ENCODE measurements at regions not wholly inside any gene's neighbourhood (a gene's known extent, or its start where the extent isn't known, plus 50 kb on each side); places are given as distances from the start of the nearest gene placed in this dataset.

DNA sequence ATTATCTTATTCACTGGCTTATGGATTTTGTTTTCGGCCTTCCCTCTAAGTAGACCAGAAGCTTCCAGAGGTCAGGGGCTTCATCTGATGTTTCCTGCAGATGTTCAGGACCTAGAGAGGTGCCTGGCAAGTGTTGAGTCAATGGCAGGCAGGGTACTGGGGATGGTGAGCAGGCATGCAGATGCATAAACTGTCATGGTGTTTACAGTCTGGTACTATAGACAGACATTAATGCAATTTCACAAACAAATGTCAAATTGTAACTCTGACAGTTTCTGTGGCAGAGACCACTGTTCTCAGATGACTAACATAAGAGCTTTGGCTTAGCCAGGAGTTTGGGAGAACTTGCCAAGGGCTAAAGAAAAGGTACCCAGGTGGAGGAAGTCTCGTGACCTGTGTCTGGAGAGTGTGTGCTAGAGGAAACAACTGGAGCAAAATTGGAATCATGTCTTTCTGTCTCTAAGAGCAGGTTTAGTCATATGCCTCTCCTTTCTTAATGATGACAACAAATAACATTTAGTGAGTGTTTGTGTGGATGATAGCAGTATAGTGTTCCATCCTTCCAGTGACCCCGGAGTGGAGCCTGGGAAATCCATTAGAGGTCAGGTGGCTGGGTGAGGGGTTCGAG is 53.7 kb upstream of the TRAK1 start:
- DNase-seq (ENCODE audit: low spot score), result no peak

DNA sequence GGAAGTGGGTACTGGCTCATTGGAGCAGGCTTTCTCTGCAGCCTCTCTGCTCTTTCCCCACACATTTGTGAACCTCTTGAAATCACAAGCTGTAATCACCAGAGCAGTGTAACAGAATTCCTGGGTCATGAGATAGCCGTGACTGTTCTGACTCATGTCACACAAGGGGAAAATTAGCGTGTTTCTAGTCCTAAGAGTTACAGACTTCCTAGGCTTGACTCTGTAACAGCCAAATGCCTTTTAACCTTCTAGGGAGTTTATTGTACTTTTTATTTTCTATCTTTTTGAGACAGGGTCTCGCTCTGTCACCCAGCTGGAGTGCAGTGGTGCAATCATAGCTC is 54.7 kb upstream of the TRAK1 start:
- peak; percentile 82 for DNase-seq (ENCODE audit: low spot score)

- DNase-seq (ENCODE audit: low spot score), result no peak
Observed at GRCh38 chr3:42035816-42036482, 55.2 kb upstream of the TRAK1 start.

GRCh38 chr3:42035007-42035406 is 56.1 kb upstream of the TRAK1 start:
- DNase-seq (ENCODE audit: low spot score), result no peak

DNA sequence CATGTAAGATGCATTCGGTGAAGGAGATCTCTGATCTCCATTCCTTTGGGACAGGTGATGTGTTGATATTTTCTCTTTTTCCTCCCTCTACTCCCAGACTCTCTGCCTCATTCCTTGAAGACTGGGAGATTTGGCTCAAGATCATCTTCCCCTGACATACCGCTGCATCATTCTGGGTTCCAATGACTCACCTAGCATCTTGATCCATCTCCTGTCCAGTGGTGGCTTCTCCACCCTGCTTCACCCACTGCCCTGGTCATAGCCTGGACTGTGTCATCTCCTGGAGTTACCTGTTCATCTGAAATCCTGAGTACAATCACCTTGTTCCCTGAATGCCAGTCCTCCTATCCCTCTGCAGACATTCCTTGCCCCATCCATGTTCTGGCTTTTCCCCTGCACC is 57.4 kb upstream of the TRAK1 start:
- DNase-seq (ENCODE audit: low spot score), result peak; percentile 54

DNA sequence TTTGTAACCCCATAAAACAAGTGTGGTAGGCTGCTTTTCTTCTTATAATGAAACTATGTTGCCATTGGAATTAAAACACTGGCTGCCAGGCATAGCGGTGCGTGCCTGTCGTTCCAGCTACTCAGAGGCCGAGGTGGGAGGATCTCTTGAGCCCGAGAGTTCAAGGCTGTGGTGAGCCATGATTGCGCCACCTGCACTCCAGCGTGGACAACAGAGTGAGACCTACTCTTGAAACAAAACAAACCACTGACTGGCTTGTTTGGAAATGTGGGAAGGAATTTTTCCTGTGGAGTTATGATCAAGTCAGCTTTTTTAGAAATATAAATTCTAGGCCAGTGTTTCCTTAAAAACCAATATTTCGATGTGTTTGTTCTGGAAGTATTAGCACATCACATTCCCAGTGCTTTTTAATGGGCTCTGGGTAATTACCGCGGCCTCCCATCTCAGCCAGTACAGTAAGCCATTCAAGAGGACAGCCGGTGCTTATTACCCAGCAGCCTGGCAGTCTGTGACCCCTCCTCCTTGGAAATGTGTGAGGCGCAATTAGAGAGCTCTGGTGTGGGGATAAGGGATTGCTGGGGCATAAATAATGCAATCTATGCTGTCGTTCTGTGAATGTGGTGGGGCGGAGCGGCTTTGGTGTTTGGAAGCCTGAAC is 58.3 kb upstream of the TRAK1 start:
- DNase-seq (ENCODE audit: low spot score), result peak; percentile 64

DNA sequence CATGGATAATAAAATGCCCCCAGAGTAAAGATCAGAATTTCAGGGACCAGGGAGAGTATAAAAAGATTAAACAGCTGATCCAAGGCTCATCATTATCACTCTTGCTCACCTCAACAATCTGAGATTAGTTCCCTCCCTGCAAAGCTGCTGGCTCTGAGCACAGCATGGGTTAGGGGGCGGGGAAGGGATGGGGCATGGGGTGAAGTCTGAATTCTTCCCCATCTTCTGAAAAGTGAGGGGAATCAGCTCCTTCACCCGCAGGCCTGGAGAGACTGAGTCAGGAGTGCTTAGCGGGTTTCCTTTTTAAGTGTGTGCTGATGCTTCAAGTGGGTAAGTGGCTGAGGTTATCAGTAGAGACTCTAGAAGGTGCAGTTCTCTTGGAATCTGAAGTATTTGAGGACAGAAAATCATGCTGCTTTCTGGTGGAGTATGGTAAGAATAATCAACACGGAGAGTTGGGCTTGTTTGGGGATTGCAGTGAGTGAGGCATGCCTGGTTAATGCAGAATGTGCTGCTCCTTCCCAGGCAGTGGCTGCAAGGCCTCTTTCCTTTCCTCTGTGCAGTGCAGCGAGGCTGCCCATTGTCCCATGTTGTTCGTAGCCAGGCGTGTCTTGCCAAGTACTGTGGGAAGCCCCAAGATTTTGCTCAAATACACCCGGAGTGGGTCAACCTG is 59.2 kb upstream of the TRAK1 start:
- peak; percentile 42 for DNase-seq (ENCODE audit: low spot score)

- DNase-seq (ENCODE audit: low spot score), result no peak
Observed at GRCh38 chr3:42028474-42028873, 62.7 kb upstream of the TRAK1 start.

- DNase-seq (ENCODE audit: low spot score), result no peak
Observed at GRCh38 chr3:42027571-42027970, 63.6 kb upstream of the TRAK1 start.

- DNase-seq (ENCODE audit: low spot score), result peak; percentile 90
Observed at GRCh38 chr3:42025370-42026138, 63.7 kb upstream of the ULK4 start.

GRCh38 chr3:42024591-42025351 is 62.9 kb upstream of the ULK4 start:
- no peak for DNase-seq (ENCODE audit: low spot score)

DNA sequence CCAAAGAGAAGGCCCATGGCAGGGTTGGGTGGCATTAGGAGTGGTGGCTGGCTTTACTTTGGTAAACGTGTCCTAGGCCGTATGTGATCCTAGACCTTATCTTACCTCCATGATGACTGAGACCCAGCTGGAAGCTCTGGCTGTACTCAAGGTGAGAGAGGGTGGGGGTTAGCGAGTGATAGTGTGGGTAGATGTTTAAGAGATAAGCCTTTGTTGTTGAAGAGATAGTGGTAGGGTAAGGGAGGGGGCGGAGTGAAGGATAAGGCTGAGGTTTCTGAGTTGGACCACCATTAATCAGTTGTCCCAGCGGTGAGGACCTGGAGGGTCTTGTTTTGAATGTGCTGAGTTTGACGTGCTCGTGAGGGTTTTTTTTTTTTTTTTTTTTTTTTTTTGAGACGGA is 61.5 kb upstream of the ULK4 start:
- DNase-seq (ENCODE audit: low spot score), result no peak

- no peak for DNase-seq (ENCODE audit: low spot score)
Observed at GRCh38 chr3:42022355-42022754, 60.5 kb upstream of the ULK4 start.

- peak; percentile 63 for DNase-seq (ENCODE audit: low spot score)
Observed at GRCh38 chr3:42020684-42021307, 58.9 kb upstream of the ULK4 start.

GRCh38 chr3:42019953-42020260 is 58.0 kb upstream of the ULK4 start:
- DNase-seq (ENCODE audit: low spot score), result no peak

GRCh38 chr3:42019144-42019952 is 57.4 kb upstream of the ULK4 start:
- no peak for DNase-seq (ENCODE audit: low spot score)

DNA sequence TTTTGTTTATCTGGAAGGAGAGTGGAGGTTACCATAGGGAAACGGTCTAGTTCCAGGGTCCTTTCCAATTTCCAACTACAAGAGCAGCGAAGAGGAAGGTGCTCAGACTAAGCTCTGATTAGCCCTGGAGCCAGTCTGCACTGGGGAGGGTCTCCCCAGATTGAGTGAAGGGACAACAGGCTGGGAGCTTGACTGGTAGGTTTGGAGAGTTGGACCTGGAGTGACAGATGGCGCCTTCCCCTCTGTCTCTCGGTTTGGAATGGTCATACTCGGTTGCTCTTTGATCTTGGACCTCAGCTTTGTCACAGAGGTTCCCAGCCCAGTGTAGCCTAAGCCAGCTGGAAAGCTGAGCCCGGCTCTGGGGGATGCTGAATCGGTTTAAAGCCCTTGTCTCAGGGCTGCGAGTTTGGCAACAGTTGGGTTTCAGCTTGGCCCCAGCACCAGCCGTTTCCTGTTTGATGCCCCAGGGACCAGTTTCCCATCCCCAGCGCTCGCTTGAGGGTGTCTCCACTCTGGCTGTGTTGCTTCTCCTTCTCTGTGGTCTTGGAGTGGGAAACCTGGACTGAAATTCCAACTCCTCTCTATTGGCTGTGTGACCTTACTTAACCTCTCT is 53.1 kb upstream of the ULK4 start:
- DNase-seq (ENCODE audit: low spot score), result peak; percentile 70

DNA sequence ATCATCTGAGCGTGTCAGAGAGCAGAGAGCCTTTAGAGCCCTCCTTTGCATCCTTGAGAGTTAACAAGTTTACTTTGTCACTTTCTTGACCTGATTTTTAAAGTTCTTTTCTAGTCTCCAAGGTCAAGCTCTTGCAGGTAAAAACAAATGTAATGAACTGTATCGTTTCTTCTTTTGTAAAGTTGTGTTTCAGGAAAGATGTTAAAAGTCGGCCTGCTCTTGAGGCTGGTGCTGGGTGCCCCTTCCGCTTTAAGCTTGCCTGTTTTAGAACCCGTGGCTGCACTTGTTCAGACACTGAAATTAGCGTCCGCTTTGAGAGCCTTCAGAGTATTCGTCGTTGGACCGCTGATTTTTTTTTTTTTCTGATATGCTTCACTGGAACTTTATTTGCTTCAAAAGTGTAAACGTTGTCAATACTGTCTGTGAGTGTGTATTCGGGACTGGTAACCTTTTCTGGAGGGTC is 52.6 kb upstream of the ULK4 start:
- DNase-seq (ENCODE audit: low spot score), result peak; percentile 29

- peak; percentile 33 for DNase-seq (ENCODE audit: low spot score)
Observed at GRCh38 chr3:42013691-42014457, 52.0 kb upstream of the ULK4 start.

Measured in GM03348 (cell line).